ENCODE measurements at regions not wholly inside any gene's neighbourhood (a gene's known extent, or its start where the extent isn't known, plus 50 kb on each side); places are given as distances from the start of the nearest gene placed in this dataset.

DNA sequence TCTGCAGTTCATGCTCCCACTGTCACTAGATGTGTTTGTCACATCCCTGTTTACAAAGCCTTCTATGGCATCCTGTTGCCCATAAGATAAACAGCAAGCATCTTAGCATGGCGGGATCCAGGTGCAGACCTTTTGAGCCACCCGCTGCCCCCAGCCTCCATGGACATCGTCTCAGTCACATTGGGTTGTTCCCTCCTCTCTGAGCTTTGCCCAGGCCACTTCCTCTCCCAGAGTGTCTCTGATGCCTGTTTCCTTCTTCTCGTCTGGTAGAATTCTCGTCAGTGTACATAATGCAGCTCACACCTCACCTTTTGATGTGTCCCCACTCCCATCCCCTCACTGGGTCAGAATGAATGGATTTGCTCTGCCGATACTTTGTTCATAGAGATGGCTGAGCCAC is 239.0 kb upstream of the APCDD1 start:
- TF ChIP-seq, protein P1, sequence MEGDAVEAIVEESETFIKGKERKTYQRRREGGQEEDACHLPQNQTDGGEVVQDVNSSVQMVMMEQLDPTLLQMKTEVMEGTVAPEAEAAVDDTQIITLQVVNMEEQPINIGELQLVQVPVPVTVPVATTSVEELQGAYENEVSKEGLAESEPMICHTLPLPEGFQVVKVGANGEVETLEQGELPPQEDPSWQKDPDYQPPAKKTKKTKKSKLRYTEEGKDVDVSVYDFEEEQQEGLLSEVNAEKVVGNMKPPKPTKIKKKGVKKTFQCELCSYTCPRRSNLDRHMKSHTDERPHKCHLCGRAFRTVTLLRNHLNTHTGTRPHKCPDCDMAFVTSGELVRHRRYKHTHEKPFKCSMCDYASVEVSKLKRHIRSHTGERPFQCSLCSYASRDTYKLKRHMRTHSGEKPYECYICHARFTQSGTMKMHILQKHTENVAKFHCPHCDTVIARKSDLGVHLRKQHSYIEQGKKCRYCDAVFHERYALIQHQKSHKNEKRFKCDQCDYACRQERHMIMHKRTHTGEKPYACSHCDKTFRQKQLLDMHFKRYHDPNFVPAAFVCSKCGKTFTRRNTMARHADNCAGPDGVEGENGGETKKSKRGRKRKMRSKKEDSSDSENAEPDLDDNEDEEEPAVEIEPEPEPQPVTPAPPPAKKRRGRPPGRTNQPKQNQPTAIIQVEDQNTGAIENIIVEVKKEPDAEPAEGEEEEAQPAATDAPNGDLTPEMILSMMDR (IDR thresholded peaks at IDR 0.05; ENCODE audit: low read length): no peak
- no peak for TF ChIP-seq EZH2 (optimal IDR thresholded peaks at IDR 0.05; ENCODE audit: low read depth, low read length)

Measured in MM.1S (cell line).